SK-N-SH (cell line): ENCODE measurements at regions not wholly inside any gene's neighbourhood (a gene's known extent, or its start where the extent isn't known, plus 50 kb on each side); places are given as distances from the start of the nearest gene placed in this dataset.

Experiments used
- CTCF ChIA-PET: fragments of 300-600, 350-600 bp; formaldehyde crosslinking; extraction: SDS; loops from one replicate; lab custom pipeline; 2021; lab: Yijun Ruan, JAX
- POLR2A ChIA-PET: fragments of 350-600 bp; sonication (Branson Sonifier 250); formaldehyde crosslinking; extraction: SDS; loops from one replicate; lab custom pipeline; 2020; ENCODE audit warnings: antibody characterized with exemption, inconsistent platforms; lab: Yijun Ruan, JAX
- DNase-seq: peaks from one replicate; pipeline ENCODE4 v3.0.0; 2012
- H2AFZ ChIP-seq: fragments of 200-600 bp; sonication (generic); 2 replicates; pipeline ENCODE4 v1.8.1; 2016; ENCODE audit warnings: antibody characterized with exemption, mild to moderate bottlenecking, low read depth
- H3F3A ChIP-seq: fragments of 200-600 bp; sonication (generic); replicated peaks from 2 replicates; pipeline ENCODE3; 2016; ENCODE audit warnings: antibody characterized with exemption, mild to moderate bottlenecking; ENCODE audit not compliant: insufficient read depth
- H3K27ac ChIP-seq, 2 experiments: fragments of 200-500 bp in 1 of 2; fragments of 200-600 bp in 1 of 2; sonication (Bioruptor generic) in 1 of 2; sonication (generic), shearing (Covaris generic) in 1 of 2; 2 replicates each; pipeline versions ENCODE4 v1.5.1 to v1.6.1; 2014 to 2016; ENCODE audit warnings: low read depth in 2 of 2, inconsistent platforms in 1 of 2, low read length in 1 of 2, mild to moderate bottlenecking in 1 of 2, mixed read lengths in 1 of 2
- H3K27me3 ChIP-seq: fragments of 200-600 bp; sonication (generic), shearing (Covaris generic); 2 replicates; pipeline ENCODE4 v1.6.1; 2016; ENCODE audit warnings: mixed run types; ENCODE audit not compliant: insufficient read depth
- H3K36me3 ChIP-seq, 2 experiments: fragments of 200-500 bp in 1 of 2; fragments of 200-600 bp in 1 of 2; sonication (Bioruptor generic) in 1 of 2; sonication (generic) in 1 of 2; replicated peaks in 1 of 2; 2 replicates each; pipeline versions ENCODE3 to v1.5.1; 2014 to 2016; ENCODE audit warnings: low read length in 1 of 2, mild to moderate bottlenecking in 1 of 2; ENCODE audit not compliant: insufficient read depth in 2 of 2, control insufficient read depth in 1 of 2
- H3K4me1 ChIP-seq, 2 experiments: fragments of 200-500 bp in 1 of 2; fragments of 200-600 bp in 1 of 2; sonication (Bioruptor generic) in 1 of 2; sonication (generic), shearing (Covaris generic) in 1 of 2; 2 replicates each; pipeline versions ENCODE4 v1.5.1 to v1.6.1; 2014 to 2016; ENCODE audit warnings: low read depth in 1 of 2, low read length in 1 of 2, mixed run types in 1 of 2; ENCODE audit not compliant: insufficient read depth in 2 of 2, control insufficient read depth in 1 of 2
- H3K4me2 ChIP-seq: fragments of 200-600 bp; sonication (generic), shearing (Covaris generic); 2 replicates; pipeline ENCODE4 v1.6.1; 2017; ENCODE audit warnings: mixed run types
- H3K4me3 ChIP-seq, 2 experiments: fragments of 200-500 bp in 1 of 2; fragments of 200-600 bp in 1 of 2; sonication (Bioruptor generic) in 1 of 2; sonication (generic), shearing (Covaris generic) in 1 of 2; 2 replicates each; pipeline versions ENCODE4 v1.5.1 to v1.8.1; 2014 to 2016; ENCODE audit warnings: low read depth in 2 of 2, inconsistent platforms in 1 of 2, low read length in 1 of 2, mild to moderate bottlenecking in 1 of 2, mixed read lengths in 1 of 2, moderate library complexity in 1 of 2
- H3K79me2 ChIP-seq: fragments of 200-600 bp; sonication (generic); 2 replicates; pipeline ENCODE4 v1.8.1; 2017; ENCODE audit warnings: mild to moderate bottlenecking; ENCODE audit not compliant: insufficient read depth
- H3K9ac ChIP-seq: fragments of 200-600 bp; sonication (generic); 2 replicates; pipeline ENCODE4 v1.6.1; 2017; ENCODE audit warnings: mixed run types
- H3K9me2 ChIP-seq: fragments of 200-600 bp; sonication (generic); 2 replicates; pipeline ENCODE4 v1.6.1; 2017; ENCODE audit warnings: mixed run types
- H3K9me3 ChIP-seq: fragments of 200-600 bp; sonication (generic); 2 replicates; pipeline ENCODE4 v1.6.1; 2017; ENCODE audit warnings: mixed run types, mild to moderate bottlenecking, moderate library complexity
- H4K20me1 ChIP-seq: fragments of 200-600 bp; sonication (generic); 2 replicates; pipeline ENCODE4 v1.6.1; 2017; ENCODE audit warnings: mild to moderate bottlenecking, mixed run types; ENCODE audit not compliant: insufficient read depth
- EZH2phosphoT487 ChIP-seq: fragments of 200-600 bp; sonication (generic); IDR thresholded peaks from 2 replicates; pipeline ENCODE4 v1.6.1; 2017; ENCODE audit warnings: low read depth, mixed run types, mild to moderate bottlenecking, antibody characterized with exemption, moderate library complexity, borderline replicate concordance
- FOSL2 ChIP-seq: IDR thresholded peaks from 2 replicates; pipeline ENCODE4 v1.4.0; 2012; ENCODE audit warnings: low read depth, mild to moderate bottlenecking, moderate library complexity, borderline replicate concordance
- FOXM1 ChIP-seq: IDR thresholded peaks from 2 replicates; pipeline ENCODE4 v1.4.0; 2012; ENCODE audit warnings: low read depth, mild to moderate bottlenecking
- GABPA ChIP-seq: IDR thresholded peaks from 2 replicates; pipeline ENCODE4 v1.4.0; 2012; ENCODE audit warnings: low read depth, mild to moderate bottlenecking
- GATA2 ChIP-seq: sonication (generic); formaldehyde crosslinking; IDR thresholded peaks from 2 replicates; pipeline ENCODE4 v1.5.0; 2020; ENCODE audit warnings: mild to moderate bottlenecking, missing genetic modification reagents
- MEF2A ChIP-seq: IDR thresholded peaks from 2 replicates; pipeline ENCODE4 v1.4.0; 2012; ENCODE audit warnings: low read depth, borderline replicate concordance
- MXI1 ChIP-seq: IDR thresholded peaks from 2 replicates; pipeline ENCODE4 v1.6.1; 2012; ENCODE audit warnings: mild to moderate bottlenecking, low read depth, low read length, improper control_type of control experiment
- NFIC ChIP-seq: IDR thresholded peaks from 2 replicates; pipeline ENCODE4 v1.4.0; 2012; ENCODE audit warnings: borderline replicate concordance
- POLR2AphosphoS5 ChIP-seq: IDR thresholded peaks from 2 replicates; pipeline ENCODE4 v1.6.1; 2012; ENCODE audit warnings: low read depth, low read length
- RCOR1 ChIP-seq: fragments of 150-350 bp; IDR thresholded peaks from 2 replicates; pipeline ENCODE4 v1.6.1; 2017; ENCODE audit warnings: antibody characterized with exemption, low read length
- RXRA ChIP-seq: IDR thresholded peaks from 2 replicates; pipeline ENCODE4 v1.4.0; 2012; ENCODE audit warnings: low read depth, mild to moderate bottlenecking, borderline replicate concordance
- SMC3 ChIP-seq: IDR thresholded peaks from 2 replicates; pipeline ENCODE4 v1.6.1; 2012; ENCODE audit warnings: low read depth, low read length, improper control_type of control experiment
- TAF1 ChIP-seq: IDR thresholded peaks from 2 replicates; pipeline ENCODE4 v1.6.1; 2012; ENCODE audit warnings: low read depth, mild to moderate bottlenecking, low read length, moderate library complexity, borderline replicate concordance
- TEAD4 ChIP-seq: IDR thresholded peaks from 2 replicates; pipeline ENCODE4 v1.4.0; 2012; ENCODE audit warnings: mild to moderate bottlenecking, borderline replicate concordance; ENCODE audit not compliant: insufficient read depth
- WGBS: methylation state at CpG from one replicate; pipeline ENCODE4 v1.1.6; 2017; ENCODE audit warnings: low lambda C conversion rate; 5-methylcytosine and 5-hydroxymethylcytosine counted together
- TF ChIP-seq, protein P1 (sequence below): fragments of 200-600 bp; sonication (generic); IDR thresholded peaks from 2 replicates; pipeline ENCODE4 v1.6.1; 2017; ENCODE audit warnings: antibody characterized with exemption, mild to moderate bottlenecking, moderate library complexity
- TF ChIP-seq, protein P2 (sequence below): fragments of 150-350 bp; IDR thresholded peaks from 2 replicates; pipeline ENCODE4 v1.6.1; 2017; ENCODE audit warnings: antibody characterized with exemption, low read length, low read depth, borderline replicate concordance
- TF ChIP-seq, protein P3 (sequence below): IDR thresholded peaks from 2 replicates; pipeline ENCODE4; 2012
- TF ChIP-seq, protein P4 (sequence below): IDR thresholded peaks from 2 replicates; pipeline ENCODE4 v1.4.0; 2012; ENCODE audit warnings: low read depth, borderline replicate concordance
- TF ChIP-seq, protein P5 (sequence below): IDR thresholded peaks from 2 replicates; pipeline ENCODE4 v1.4.0; 2012; ENCODE audit warnings: low read depth

DNA sequence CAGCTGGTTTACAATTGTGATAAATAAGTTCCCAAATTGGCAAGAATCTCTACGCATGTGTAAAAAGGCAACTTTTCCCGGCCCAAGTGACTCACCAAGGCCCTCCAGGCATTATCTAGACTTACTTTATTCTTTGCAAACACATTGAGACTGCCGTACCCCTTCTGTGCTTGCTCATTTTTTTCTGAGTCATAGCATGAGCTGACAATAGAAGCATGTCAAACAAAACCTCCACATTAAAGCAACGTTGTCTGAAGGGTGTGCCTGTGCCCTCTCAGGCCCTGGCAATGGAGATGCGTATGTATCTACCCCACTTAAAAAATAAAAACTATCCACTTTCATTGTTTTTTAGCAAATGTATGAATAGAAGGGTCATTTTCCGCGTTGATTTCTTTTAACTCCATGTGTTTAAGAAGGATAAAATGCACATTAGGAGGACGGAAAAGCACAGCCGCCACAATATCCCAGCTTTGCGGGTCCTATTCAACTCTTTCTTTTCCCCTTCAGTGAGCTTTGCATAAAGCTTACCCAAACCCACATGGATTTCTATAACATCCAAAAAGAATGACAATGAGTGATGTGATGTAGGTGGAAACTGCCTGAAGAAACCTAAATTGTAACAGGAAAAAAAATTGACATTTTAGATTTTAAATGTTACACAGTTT is 298.2 kb downstream of the CDCA7 start (continued):
- TF ChIP-seq, protein P1, sequence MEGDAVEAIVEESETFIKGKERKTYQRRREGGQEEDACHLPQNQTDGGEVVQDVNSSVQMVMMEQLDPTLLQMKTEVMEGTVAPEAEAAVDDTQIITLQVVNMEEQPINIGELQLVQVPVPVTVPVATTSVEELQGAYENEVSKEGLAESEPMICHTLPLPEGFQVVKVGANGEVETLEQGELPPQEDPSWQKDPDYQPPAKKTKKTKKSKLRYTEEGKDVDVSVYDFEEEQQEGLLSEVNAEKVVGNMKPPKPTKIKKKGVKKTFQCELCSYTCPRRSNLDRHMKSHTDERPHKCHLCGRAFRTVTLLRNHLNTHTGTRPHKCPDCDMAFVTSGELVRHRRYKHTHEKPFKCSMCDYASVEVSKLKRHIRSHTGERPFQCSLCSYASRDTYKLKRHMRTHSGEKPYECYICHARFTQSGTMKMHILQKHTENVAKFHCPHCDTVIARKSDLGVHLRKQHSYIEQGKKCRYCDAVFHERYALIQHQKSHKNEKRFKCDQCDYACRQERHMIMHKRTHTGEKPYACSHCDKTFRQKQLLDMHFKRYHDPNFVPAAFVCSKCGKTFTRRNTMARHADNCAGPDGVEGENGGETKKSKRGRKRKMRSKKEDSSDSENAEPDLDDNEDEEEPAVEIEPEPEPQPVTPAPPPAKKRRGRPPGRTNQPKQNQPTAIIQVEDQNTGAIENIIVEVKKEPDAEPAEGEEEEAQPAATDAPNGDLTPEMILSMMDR: no peak
- TF ChIP-seq MEF2A (0 out of 2 replicates have a peak, but pooled peaks have one; percentile 11), TAF1 (no peak), RCOR1 (no peak), SMC3 (no peak), POLR2AphosphoS5 (no peak; the same call in 1 of the 2 replicates), GATA2 (no peak), EZH2phosphoT487 (no peak)
- TF ChIP-seq, protein P2, sequence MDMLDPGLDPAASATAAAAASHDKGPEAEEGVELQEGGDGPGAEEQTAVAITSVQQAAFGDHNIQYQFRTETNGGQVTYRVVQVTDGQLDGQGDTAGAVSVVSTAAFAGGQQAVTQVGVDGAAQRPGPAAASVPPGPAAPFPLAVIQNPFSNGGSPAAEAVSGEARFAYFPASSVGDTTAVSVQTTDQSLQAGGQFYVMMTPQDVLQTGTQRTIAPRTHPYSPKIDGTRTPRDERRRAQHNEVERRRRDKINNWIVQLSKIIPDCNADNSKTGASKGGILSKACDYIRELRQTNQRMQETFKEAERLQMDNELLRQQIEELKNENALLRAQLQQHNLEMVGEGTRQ: no peak
- TF ChIP-seq, protein P3, sequence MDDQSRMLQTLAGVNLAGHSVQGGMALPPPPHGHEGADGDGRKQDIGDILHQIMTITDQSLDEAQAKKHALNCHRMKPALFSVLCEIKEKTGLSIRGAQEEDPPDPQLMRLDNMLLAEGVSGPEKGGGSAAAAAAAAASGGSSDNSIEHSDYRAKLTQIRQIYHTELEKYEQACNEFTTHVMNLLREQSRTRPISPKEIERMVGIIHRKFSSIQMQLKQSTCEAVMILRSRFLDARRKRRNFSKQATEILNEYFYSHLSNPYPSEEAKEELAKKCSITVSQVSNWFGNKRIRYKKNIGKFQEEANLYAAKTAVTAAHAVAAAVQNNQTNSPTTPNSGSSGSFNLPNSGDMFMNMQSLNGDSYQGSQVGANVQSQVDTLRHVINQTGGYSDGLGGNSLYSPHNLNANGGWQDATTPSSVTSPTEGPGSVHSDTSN: peak; percentile 91
- TF ChIP-seq, protein P4, sequence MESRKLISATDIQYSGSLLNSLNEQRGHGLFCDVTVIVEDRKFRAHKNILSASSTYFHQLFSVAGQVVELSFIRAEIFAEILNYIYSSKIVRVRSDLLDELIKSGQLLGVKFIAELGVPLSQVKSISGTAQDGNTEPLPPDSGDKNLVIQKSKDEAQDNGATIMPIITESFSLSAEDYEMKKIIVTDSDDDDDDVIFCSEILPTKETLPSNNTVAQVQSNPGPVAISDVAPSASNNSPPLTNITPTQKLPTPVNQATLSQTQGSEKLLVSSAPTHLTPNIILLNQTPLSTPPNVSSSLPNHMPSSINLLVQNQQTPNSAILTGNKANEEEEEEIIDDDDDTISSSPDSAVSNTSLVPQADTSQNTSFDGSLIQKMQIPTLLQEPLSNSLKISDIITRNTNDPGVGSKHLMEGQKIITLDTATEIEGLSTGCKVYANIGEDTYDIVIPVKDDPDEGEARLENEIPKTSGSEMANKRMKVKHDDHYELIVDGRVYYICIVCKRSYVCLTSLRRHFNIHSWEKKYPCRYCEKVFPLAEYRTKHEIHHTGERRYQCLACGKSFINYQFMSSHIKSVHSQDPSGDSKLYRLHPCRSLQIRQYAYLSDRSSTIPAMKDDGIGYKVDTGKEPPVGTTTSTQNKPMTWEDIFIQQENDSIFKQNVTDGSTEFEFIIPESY: no peak

DNA sequence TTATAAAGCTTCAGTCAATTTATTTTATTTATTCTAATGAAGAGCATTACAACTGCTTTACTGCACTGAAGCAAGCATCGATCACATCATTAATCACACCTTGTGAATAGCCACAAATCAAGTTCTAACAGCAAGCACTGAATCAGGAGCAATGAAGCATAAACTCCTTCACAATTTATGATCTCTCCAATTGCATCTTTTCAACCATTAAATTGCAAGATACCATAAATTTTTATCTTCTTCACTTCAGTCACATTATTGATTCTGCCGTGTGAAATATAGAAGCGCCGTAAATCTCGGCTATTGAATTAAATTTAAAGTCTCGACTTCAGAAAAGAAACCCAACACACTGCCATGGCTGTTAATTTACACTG is 298.7 kb downstream of the CDCA7 start:
- no peak overlapping the region for H3K4me3 ChIP-seq
- peak overlapping the region in 1 of 2 experiments; percentile 93; a peak in 2 of 4 replicates for H3K27ac ChIP-seq
- no peak for DNase-seq
- H3K27me3 ChIP-seq: no peaks in the 10 kb centered on the region
- no peak for TF ChIP-seq POLR2AphosphoS5
- no peak for TF ChIP-seq NFIC
- TF ChIP-seq, protein P1: no peak
- TF ChIP-seq FOSL2: no peak
- TF ChIP-seq SMC3: no peak
- TF ChIP-seq TEAD4: no peak
- TF ChIP-seq RXRA: no peak
- TF ChIP-seq FOXM1: no peak
- no peak for TF ChIP-seq GABPA
- TF ChIP-seq, protein P5, sequence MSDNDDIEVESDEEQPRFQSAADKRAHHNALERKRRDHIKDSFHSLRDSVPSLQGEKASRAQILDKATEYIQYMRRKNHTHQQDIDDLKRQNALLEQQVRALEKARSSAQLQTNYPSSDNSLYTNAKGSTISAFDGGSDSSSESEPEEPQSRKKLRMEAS: no peak
- TF ChIP-seq, protein P2: no peak
- no peak for TF ChIP-seq EZH2phosphoT487
- no peak for TF ChIP-seq TAF1
- TF ChIP-seq MXI1: no peak
- no peak overlapping the region; the same call in 1 of the 2 replicates for H3K4me2 ChIP-seq
- H3K79me2 ChIP-seq: no peaks in the 10 kb centered on the region
- CTCF ChIA-PET: no interaction called here
- H3K9ac ChIP-seq: peak overlapping the region; percentile 14; the same call in 1 of the 2 replicates
- 91% methylated on average over 6 of the region's 6 CpGs for WGBS
- peaks cover 0 to 14% of the 10 kb centered on the region in 2 experiments; a peak in 2 of 4 replicates for H3K4me1 ChIP-seq
- H4K20me1 ChIP-seq: no peaks in the 10 kb centered on the region
- H3K9me3 ChIP-seq: no peaks in the 10 kb centered on the region
- H3F3A ChIP-seq: peaks cover 22% of the 10 kb centered on the region
- no peak overlapping the region for H2AFZ ChIP-seq
- H3K9me2 ChIP-seq: no peaks in the 10 kb centered on the region
- H3K36me3 ChIP-seq: no peaks in the 10 kb centered on the region
- POLR2A ChIA-PET: no interaction called here
